ENCODE measurements at regions not wholly inside any gene's neighbourhood (a gene's known extent, or its start where the extent isn't known, plus 50 kb on each side); places are given as distances from the start of the nearest gene placed in this dataset.

GRCh38 chr1:48055876-48056764 lies 58.9 kb upstream of the TRABD2B start:
- DNase-seq (ENCODE audit: low read depth, low spot score): no peak

- DNase-seq (ENCODE audit: low read depth, low spot score): no peak
Observed at GRCh38 chr1:48054232-48054631, 57.0 kb upstream of the TRABD2B start.

GRCh38 chr1:48052923-48053291 lies 55.7 kb upstream of the TRABD2B start:
- DNase-seq (ENCODE audit: low read depth, low spot score): no peak

- DNase-seq (ENCODE audit: low read depth, low spot score): no peak
Observed at GRCh38 chr1:48051466-48052126, 54.4 kb upstream of the TRABD2B start.

- DNase-seq (ENCODE audit: low read depth, low spot score): no peak
Observed at GRCh38 chr1:48049823-48050535, 52.8 kb upstream of the TRABD2B start.

- DNase-seq (ENCODE audit: low read depth, low spot score): no peak
Observed at GRCh38 chr1:48048980-48049379, 51.8 kb upstream of the TRABD2B start.

- DNase-seq (ENCODE audit: low read depth, low spot score): no peak
Observed at GRCh38 chr1:48048064-48048463, 50.9 kb upstream of the TRABD2B start.

- DNase-seq (ENCODE audit: low read depth, low spot score): no peak
Observed at GRCh38 chr1:48047116-48047515, 49.9 kb upstream of the TRABD2B start.
